ENCODE measurements at regions not wholly inside any gene's neighbourhood (a gene's known extent, or its start where the extent isn't known, plus 50 kb on each side); places are given as distances from the start of the nearest gene placed in this dataset.

- TF ChIP-seq PRDM10 (tag by site-specific recombination; IDR thresholded peaks at IDR 0.05) (no peak), ZNF202 (tag by site-specific recombination; IDR thresholded peaks at IDR 0.05; ENCODE audit: borderline replicate concordance) (no peak), SCRT2 (tag by site-specific recombination; IDR thresholded peaks at IDR 0.05) (no peak), BCL6B (tag by site-specific recombination; IDR thresholded peaks at IDR 0.05) (no peak), HOXC10 (CRISPR knock-in tag; IDR thresholded peaks at IDR 0.05) (no peak), PATZ1 (tag by site-specific recombination; IDR thresholded peaks at IDR 0.05) (no peak)
Observed at GRCh38 chr19:28731577-28731976, 481.4 kb downstream of the UQCRFS1 start (continued).

DNA sequence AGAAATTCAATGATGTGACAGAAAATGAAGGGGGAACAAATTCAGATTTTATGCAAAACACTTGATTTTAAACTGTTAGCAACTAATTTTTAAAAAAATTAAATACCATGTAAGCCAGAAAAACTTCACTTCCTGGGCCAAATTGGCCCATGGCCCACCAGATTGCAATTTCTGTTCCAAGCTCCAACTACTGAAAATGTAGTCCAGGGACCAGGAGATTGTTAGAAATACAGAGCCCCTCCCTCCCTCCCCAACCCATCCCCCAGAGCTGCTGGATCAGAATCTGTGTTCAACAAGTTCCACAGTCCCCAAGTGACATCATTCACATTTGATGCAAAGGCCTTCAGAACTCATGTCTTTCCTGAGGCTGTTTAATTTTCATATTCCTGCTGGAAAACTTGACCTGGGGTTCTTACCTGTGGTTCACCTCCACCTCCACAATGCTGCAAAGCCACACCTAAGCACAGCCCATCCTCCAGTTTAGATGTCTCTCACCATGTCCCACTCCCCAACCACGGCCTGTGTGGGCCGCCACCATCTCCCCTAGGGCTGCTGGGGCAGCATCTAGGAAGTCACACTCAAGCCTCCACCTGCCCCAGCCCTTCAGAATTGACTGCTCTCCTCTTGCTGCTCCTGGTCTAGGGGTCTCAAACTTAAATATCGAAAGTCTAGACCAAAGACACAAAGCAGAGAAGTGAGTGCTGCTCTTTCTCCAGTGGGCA is 482.0 kb downstream of the UQCRFS1 start:
- Histone ChIP-seq H3K9me3 (ENCODE audit: control insufficient read depth, insufficient read depth, low read depth, low read length) (peaks cover 7% of the 10 kb centered on the region), H3K4me1 (ENCODE audit: control insufficient read depth, insufficient read depth, low read length) (peaks cover 8% of the 10 kb centered on the region), H3K27ac (ENCODE audit: extremely low read depth, low read depth, low read length) (no peak overlapping the region), H3K36me3 (ENCODE audit: control insufficient read depth in 2 of 2, insufficient read depth in 1 of 2, low read length in 2 of 2) (no peaks in the 10 kb centered on the region; a peak in 1 of 3 replicates), H3K4me3 (ENCODE audit: low read depth, low read length) (no peak overlapping the region)
- ChIA-PET CTCF (no interaction called here), POLR2A (interaction anchor here (0.7 kb wide), 1 partner anchor 151 kb away, joined by 3 read pairs; no protein-coding TSS in a partner anchor)
- peak; percentile 63 for TF ChIP-seq SCRT2 (tag by site-specific recombination; IDR thresholded peaks at IDR 0.05)
- TF ChIP-seq ZNF248 (tag by site-specific recombination; IDR thresholded peaks at IDR 0.05) = no peak
- TF ChIP-seq EGR2 (tag by site-specific recombination; IDR thresholded peaks at IDR 0.05; ENCODE audit: low read depth) = peak; percentile 60; the same call in 1 of the 2 replicates

DNA sequence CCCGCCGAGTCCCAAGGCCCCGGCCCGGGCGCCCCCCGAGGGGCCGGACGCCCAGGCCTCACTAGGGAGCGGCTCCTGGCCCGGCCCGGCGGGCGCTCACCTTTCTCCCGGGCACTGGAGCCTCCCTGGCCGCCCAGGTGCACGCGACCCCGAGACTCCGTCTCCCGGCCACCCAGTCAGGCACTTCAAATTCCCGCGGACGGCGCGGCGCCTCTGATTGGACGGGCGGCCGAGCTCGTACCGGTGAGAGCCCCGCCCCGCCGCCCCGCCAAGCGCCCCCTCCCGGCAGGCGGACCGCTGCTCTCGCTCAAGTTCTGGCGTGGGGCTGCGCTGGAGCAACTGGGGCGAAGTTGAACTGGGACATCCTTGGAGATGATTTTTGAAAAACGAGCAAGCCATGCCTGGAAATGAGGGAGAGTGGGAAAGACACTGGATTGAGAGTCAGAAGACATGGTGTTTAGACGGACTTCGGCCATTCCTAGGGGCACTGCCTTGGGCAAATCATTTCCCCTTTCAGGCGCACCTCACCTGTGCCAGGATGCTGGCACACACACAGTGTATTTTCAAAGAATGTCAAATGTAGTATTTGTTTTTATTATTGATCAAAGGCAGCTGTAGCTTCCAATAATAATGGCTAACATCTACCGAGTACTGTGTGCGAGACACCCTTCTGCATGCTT is 485.3 kb downstream of the UQCRFS1 start:
- H3K36me3 ChIP-seq (ENCODE audit: control insufficient read depth in 2 of 2, insufficient read depth in 1 of 2, low read length in 2 of 2) = peaks cover 0 to 30% of the 10 kb centered on the region in 2 experiments; a peak in 2 of 3 replicates
- ChIA-PET CTCF (interaction anchor here (0.6 to 11.7 kb wide), 50 partner anchors 9 to 1159 kb away, joined by 3 to 104 read pairs (median 4); no protein-coding TSS in a partner anchor), POLR2A (interaction anchor here (0.5 to 1.7 kb wide), 8 partner anchors 9 to 1261 kb away, joined by 3 to 9 read pairs (median 4); no protein-coding TSS in a partner anchor)
- peak overlapping the region; percentile 66 for H3K4me3 ChIP-seq (ENCODE audit: low read depth, low read length)
- peak overlapping the region; percentile 69; the same call in 1 of the 2 replicates for H3K27ac ChIP-seq (ENCODE audit: extremely low read depth, low read depth, low read length)
- H3K9me3 ChIP-seq (ENCODE audit: control insufficient read depth, insufficient read depth, low read depth, low read length) = no peaks in the 10 kb centered on the region; the same call in none of the 2 replicates
- H3K4me1 ChIP-seq (ENCODE audit: control insufficient read depth, insufficient read depth, low read length) = peaks cover 8% of the 10 kb centered on the region
- TF ChIP-seq ZNF561 (tag by site-specific recombination; IDR thresholded peaks at IDR 0.05; ENCODE audit: borderline replicate concordance) (peak; percentile 85), ZBTB11 (tag by site-specific recombination; conservative IDR thresholded peaks at IDR 0.05; ENCODE audit: low read depth) (peak; percentile 10; the same call in 1 of the 2 replicates), KLF10 (tag by site-specific recombination; IDR thresholded peaks at IDR 0.05) (peak; percentile 45; the same call in 1 of the 2 replicates), ZSCAN30 (tag by site-specific recombination; IDR thresholded peaks at IDR 0.05) (peak; percentile 74; the same call in 1 of the 2 replicates), PATZ1 (tag by site-specific recombination; IDR thresholded peaks at IDR 0.05) (peak; percentile 78), ZNF184 (tag by site-specific recombination; IDR thresholded peaks at IDR 0.05) (no peak)
